H1 (cell line): ENCODE measurements at regions not wholly inside any gene's neighbourhood (a gene's known extent, or its start where the extent isn't known, plus 50 kb on each side); places are given as distances from the start of the nearest gene placed in this dataset.

Experiments
- CTCF ChIA-PET: fragments of 300-600 bp; sonication (Branson Sonifier 250); formaldehyde crosslinking; loops from one replicate; lab custom pipeline; 2021; ENCODE audit not compliant: partially characterized antibody; lab: Charles Lee
- POLR2A ChIA-PET: fragments of 300-600 bp; sonication (Branson Sonifier 250); formaldehyde crosslinking; loops from one replicate; lab custom pipeline; 2021; ENCODE audit warnings: inconsistent platforms; ENCODE audit not compliant: partially characterized antibody; lab: Charles Lee
- DNase-seq, 2 experiments: peaks; one replicate each; pipeline versions ENCODE4 v3.0.0 to v3.0.0-alpha.2; 2010 to 2022; ENCODE audit warnings: low spot score in 2 of 2, low read depth in 1 of 2, mixed read lengths in 1 of 2
- FAIRE-seq: peaks from 2 replicates; lab custom pipeline; 2011; peaks lifted over from hg19 to GRCh38; lab: Jason Lieb, UNC
- H2AFZ ChIP-seq: 2 replicates; pipeline ENCODE4 v1.8.1; 2012; ENCODE audit warnings: low read length, inconsistent platforms
- H2AK5ac ChIP-seq: 2 replicates; pipeline ENCODE4 v1.6.1; 2013; ENCODE audit warnings: low read depth, low read length
- H2BK120ac ChIP-seq: replicated peaks from 2 replicates; pipeline ENCODE3; 2013; ENCODE audit warnings: low read depth, low read length, inconsistent platforms
- H2BK12ac ChIP-seq: 2 replicates; pipeline ENCODE4 v1.6.1; 2013; ENCODE audit warnings: low read depth, low read length
- H2BK15ac ChIP-seq: 2 replicates; pipeline ENCODE4 v1.6.1; 2013; ENCODE audit warnings: low read length
- H2BK20ac ChIP-seq: 2 replicates; pipeline ENCODE4 v1.6.1; 2013; ENCODE audit warnings: low read length
- H2BK5ac ChIP-seq: 2 replicates; pipeline ENCODE4 v1.6.1; 2013; ENCODE audit warnings: low read depth, low read length
- H3K14ac ChIP-seq: 2 replicates; pipeline ENCODE4 v1.6.1; 2013; ENCODE audit warnings: inconsistent platforms; ENCODE audit not compliant: insufficient read length
- H3K18ac ChIP-seq: 2 replicates; pipeline ENCODE4 v1.6.1; 2013; ENCODE audit warnings: low read length; ENCODE audit errors: extremely low read depth
- H3K23ac ChIP-seq: 2 replicates; pipeline ENCODE4 v1.6.1; 2013; ENCODE audit warnings: inconsistent platforms; ENCODE audit not compliant: insufficient read length
- H3K23me2 ChIP-seq: 2 replicates; pipeline ENCODE4 v1.6.1; 2013; ENCODE audit warnings: low read depth, low read length
- H3K27ac ChIP-seq: 2 replicates; pipeline ENCODE4 v1.6.1; 2011; ENCODE audit warnings: low read depth, low read length, inconsistent platforms
- H3K27me3 ChIP-seq, 4 experiments: replicated peaks in 1 of 4; 1 replicate in 1 of 4; 2 replicates in 3 of 4; pipeline versions ENCODE4 v1.6.1 to v1.8.1; 2011 to 2013; ENCODE audit warnings: low read length in 3 of 4, mild to moderate bottlenecking in 3 of 4, inconsistent platforms in 2 of 4, mixed read lengths in 2 of 4, moderate library complexity in 1 of 4; ENCODE audit not compliant: control insufficient read depth in 3 of 4, insufficient read depth in 3 of 4; ENCODE audit errors: extremely low read depth in 1 of 4
- H3K36me3 ChIP-seq, 4 experiments: 2 replicates each; pipeline versions ENCODE4 v1.6.1 to v1.8.1; 2011 to 2013; ENCODE audit warnings: mild to moderate bottlenecking in 4 of 4, low read length in 3 of 4, moderate library complexity in 2 of 4, control low read depth in 1 of 4, inconsistent platforms in 1 of 4; ENCODE audit not compliant: insufficient read depth in 4 of 4, control insufficient read depth in 2 of 4
- H3K4ac ChIP-seq: replicated peaks from 2 replicates; pipeline ENCODE3; 2013; ENCODE audit warnings: low read length, low read depth, mixed read lengths, inconsistent platforms; ENCODE audit not compliant: insufficient read length
- H3K4me1 ChIP-seq, 4 experiments: replicated peaks in 1 of 4; 1 replicate in 1 of 4; 2 replicates in 3 of 4; pipeline versions ENCODE4 v1.6.1 to v1.8.1; 2011 to 2013; ENCODE audit warnings: low read length in 3 of 4, inconsistent platforms in 2 of 4, mixed read lengths in 1 of 4; ENCODE audit not compliant: insufficient read depth in 4 of 4, control insufficient read depth in 3 of 4
- H3K4me2 ChIP-seq, 2 experiments: 2 replicates each; pipeline versions ENCODE4 v1.6.1 to v1.8.1; 2011 to 2013; ENCODE audit warnings: low read depth in 2 of 2, low read length in 2 of 2, control low read depth in 1 of 2, inconsistent platforms in 1 of 2, mild to moderate bottlenecking in 1 of 2; ENCODE audit not compliant: insufficient read depth in 1 of 2
- H3K4me3 ChIP-seq, 4 experiments: fragments of 200-600, 300-600 bp in 1 of 4; sonication (generic), shearing (Covaris generic), sonication (Bioruptor Twin) in 1 of 4; 2 replicates each; pipeline versions ENCODE4 v1.5.1 to v1.8.1; 2011 to 2016; ENCODE audit warnings: low read length in 4 of 4, low read depth in 3 of 4, control low read depth in 2 of 4, inconsistent platforms in 2 of 4, mild to moderate bottlenecking in 2 of 4, mixed read lengths in 1 of 4, moderate library complexity in 1 of 4; ENCODE audit not compliant: insufficient read depth in 2 of 4; ENCODE audit errors: extremely low read depth in 1 of 4
- H3K56ac ChIP-seq: replicated peaks from 2 replicates; pipeline ENCODE3; 2013; ENCODE audit warnings: low read depth, mild to moderate bottlenecking, mixed read lengths, low read length, inconsistent platforms; ENCODE audit not compliant: insufficient read length
- H3K79me1 ChIP-seq: 2 replicates; pipeline ENCODE4 v1.6.1; 2013; ENCODE audit warnings: low read depth, low read length, control low read depth
- H3K79me2 ChIP-seq, 2 experiments: 2 replicates each; pipeline versions ENCODE4 v1.6.1 to v1.8.1; 2012 to 2013; ENCODE audit warnings: low read length in 2 of 2, mild to moderate bottlenecking in 2 of 2, inconsistent platforms in 1 of 2; ENCODE audit not compliant: insufficient read depth in 2 of 2, control insufficient read depth in 1 of 2
- H3K9ac ChIP-seq, 4 experiments: replicated peaks in 1 of 4; 1 replicate in 1 of 4; 2 replicates in 3 of 4; pipeline versions ENCODE4 v1.6.1 to v1.8.1; 2011 to 2013; ENCODE audit warnings: low read depth in 3 of 4, low read length in 3 of 4, control low read depth in 2 of 4, mild to moderate bottlenecking in 2 of 4, moderate library complexity in 2 of 4, inconsistent platforms in 1 of 4; ENCODE audit errors: extremely low read depth in 1 of 4
- H3K9me3 ChIP-seq, 2 experiments: 2 replicates each; pipeline versions ENCODE4 v1.6.1 to v1.8.1; 2012 to 2013; ENCODE audit warnings: mild to moderate bottlenecking in 2 of 2, moderate library complexity in 2 of 2, control low read depth in 1 of 2, inconsistent platforms in 1 of 2, low read depth in 1 of 2, low read length in 1 of 2, mixed read lengths in 1 of 2; ENCODE audit not compliant: insufficient read depth in 2 of 2
- H4K20me1 ChIP-seq, 2 experiments: replicated peaks in 1 of 2; 2 replicates each; pipeline versions ENCODE3 to v1.8.1; 2011 to 2013; ENCODE audit warnings: inconsistent platforms in 2 of 2, low read length in 2 of 2, mild to moderate bottlenecking in 1 of 2; ENCODE audit not compliant: insufficient read depth in 2 of 2, control insufficient read depth in 1 of 2
- H4K5ac ChIP-seq: 2 replicates; pipeline ENCODE4 v1.6.1; 2013; ENCODE audit warnings: low read length, low read depth, mixed read lengths, inconsistent platforms; ENCODE audit not compliant: insufficient read length
- H4K8ac ChIP-seq: 2 replicates; pipeline ENCODE4 v1.8.0; 2013; ENCODE audit warnings: mild to moderate bottlenecking, moderate library complexity, low read length, inconsistent platforms; ENCODE audit not compliant: insufficient read depth; ENCODE audit errors: extremely low read depth
- H4K91ac ChIP-seq: replicated peaks from 2 replicates; pipeline ENCODE3; 2013; ENCODE audit warnings: low read length, mixed read lengths, inconsistent platforms; ENCODE audit not compliant: insufficient read length
- ATF2 ChIP-seq: IDR thresholded peaks from 2 replicates; pipeline ENCODE4 v1.6.1; 2012; ENCODE audit warnings: low read length, inconsistent platforms
- EP300 ChIP-seq, 2 experiments: IDR thresholded peaks; 1 replicate in 1 of 2; 2 replicates in 1 of 2; pipeline ENCODE4 v1.6.1; 2011 to 2012; ENCODE audit warnings: low read depth in 2 of 2, low read length in 2 of 2, mild to moderate bottlenecking in 2 of 2, borderline replicate concordance in 1 of 2, inconsistent platforms in 1 of 2, moderate library complexity in 1 of 2
- EZH2 ChIP-seq: fragments of 200-600 bp; sonication (generic); IDR thresholded peaks from 2 replicates; pipeline ENCODE4 v1.7.1; 2012; ENCODE audit warnings: low read depth, mild to moderate bottlenecking, moderate library complexity, low read length, inconsistent platforms; ENCODE audit not compliant: severe bottlenecking
- GABPA ChIP-seq: IDR thresholded peaks from 2 replicates; pipeline ENCODE4 v1.6.1; 2011; ENCODE audit warnings: mild to moderate bottlenecking, low read length, moderate library complexity, borderline replicate concordance; ENCODE audit not compliant: insufficient read depth
- KDM1A ChIP-seq: fragments of 200-600, 300-600 bp; sonication (generic); IDR thresholded peaks from 2 replicates; pipeline ENCODE4 v1.7.1; 2016; ENCODE audit warnings: mild to moderate bottlenecking, low read length, borderline replicate concordance
- NRF1 ChIP-seq: IDR thresholded peaks from 2 replicates; pipeline ENCODE4 v1.6.1; 2011; ENCODE audit warnings: mild to moderate bottlenecking, low read depth, low read length, improper control_type of control experiment
- POLR2AphosphoS5 ChIP-seq: IDR thresholded peaks from 2 replicates; pipeline ENCODE4 v1.6.1; 2011; ENCODE audit warnings: low read depth, low read length
- SIRT6 ChIP-seq: IDR thresholded peaks from one replicate; pipeline ENCODE4 v1.7.1; 2012; ENCODE audit warnings: low read length, inconsistent platforms
- TAF7 ChIP-seq: optimal IDR thresholded peaks from 2 replicates; pipeline ENCODE3; 2011; ENCODE audit warnings: low read depth, mild to moderate bottlenecking, inconsistent platforms, low read length, moderate library complexity, borderline replicate concordance
- TEAD4 ChIP-seq: IDR thresholded peaks from 2 replicates; pipeline ENCODE4 v1.6.1; 2012; ENCODE audit warnings: low read depth, low read length, inconsistent platforms, mixed read lengths
- USF2 ChIP-seq: IDR thresholded peaks from 2 replicates; pipeline ENCODE4 v1.6.1; 2011; ENCODE audit warnings: low read length, improper control_type of control experiment
- YY1 ChIP-seq: IDR thresholded peaks from 2 replicates; pipeline ENCODE4 v1.6.1; 2011; ENCODE audit warnings: low read depth, mild to moderate bottlenecking, low read length
- WGBS, 2 experiments: shearing (Covaris generic) in 1 of 2; methylation state at CpG; one replicate each; pipeline versions ENCODE4 v1.1.6 to v1.1.7; 2013 to 2015; ENCODE audit warnings: low lambda C conversion rate in 2 of 2, mixed read lengths in 2 of 2, inconsistent platforms in 1 of 2, low coverage in 1 of 2, missing lambda C conversion rate in 1 of 2; ENCODE audit not compliant: insufficient replicate concordance in 2 of 2, insufficient coverage in 1 of 2, insufficient read length in 1 of 2; ENCODE audit errors: extremely low coverage in 1 of 2, missing lambda C conversion rate in 1 of 2; 5-methylcytosine and 5-hydroxymethylcytosine counted together

GRCh38 chr11:70813651-70814050 lies 415.3 kb downstream of the CTTN start:
- no peak overlapping the region for H2BK20ac ChIP-seq
- ChIA-PET CTCF (interaction anchor here (0.6 to 7.0 kb wide), 16 partner anchors 9 to 613 kb away, joined by 3 to 39 read pairs (median 10); no protein-coding TSS in a partner anchor), POLR2A (no interaction called here)
- H2AK5ac ChIP-seq: no peak overlapping the region
- peaks cover 5% of the 10 kb centered on the region; the same call in 1 of the 2 replicates for H3K23me2 ChIP-seq
- H3K4me2 ChIP-seq: no peak overlapping the region
- H3K9me3 ChIP-seq: no peaks in the 10 kb centered on the region
- no peak overlapping the region for H3K9ac ChIP-seq
- WGBS, 2 experiments: 91% methylated on average over 11 of the region's 11 CpGs; no CpG with 5 or more reads in 1 of the 2 experiments
- no peaks in the 10 kb centered on the region for H3K79me2 ChIP-seq
- no peak overlapping the region for H3K4me3 ChIP-seq
- H3K4me1 ChIP-seq: peaks cover 0 to 6% (median 0%) of the 10 kb centered on the region in 4 experiments; a peak in 2 of 7 replicates
- no peak overlapping the region for H2BK120ac ChIP-seq
- no peak overlapping the region for H3K56ac ChIP-seq
- TF ChIP-seq ATF2 (no peak), SIRT6 (no peak), NRF1 (no peak), TEAD4 (no peak), TAF7 (no peak), USF2 (no peak), YY1 (no peak), EP300 (IDR thresholded peaks at IDR 0.05; ENCODE audit: borderline replicate concordance in 1 of 2, low read depth in 2 of 2, low read length in 2 of 2) (no peak), GABPA (no peak), POLR2AphosphoS5 (no peak), KDM1A (no peak), EZH2 (no peak)
- no peak overlapping the region for H4K5ac ChIP-seq
- H2AFZ ChIP-seq: no peak overlapping the region
- no peak overlapping the region for H3K14ac ChIP-seq
- H2BK5ac ChIP-seq: no peak overlapping the region
- H3K27ac ChIP-seq: no peak overlapping the region
- no peaks in the 10 kb centered on the region for H3K79me1 ChIP-seq
- H3K4ac ChIP-seq: no peak overlapping the region
- no peak overlapping the region for H2BK12ac ChIP-seq
- no peaks in the 10 kb centered on the region for H3K27me3 ChIP-seq
- no peak for DNase-seq
- no peaks in the 10 kb centered on the region; a peak in 1 of 8 replicates for H3K36me3 ChIP-seq
- H3K18ac ChIP-seq: no peak overlapping the region
- no peak overlapping the region for H4K91ac ChIP-seq
- no peak overlapping the region for H4K8ac ChIP-seq
- H2BK15ac ChIP-seq: no peak overlapping the region
- H4K20me1 ChIP-seq: peaks cover 3 to 12% of the 10 kb centered on the region in 2 experiments
- no peak overlapping the region for H3K23ac ChIP-seq
- no peak for FAIRE-seq
